ENCODE measurements at regions not wholly inside any gene's neighbourhood (a gene's known extent, or its start where the extent isn't known, plus 50 kb on each side); places are given as distances from the start of the nearest gene placed in this dataset.

- TF ChIP-seq POLR2A (IDR thresholded peaks at IDR 0.05; ENCODE audit: low read length) = no peak
- TF ChIP-seq GATA1 (IDR thresholded peaks at IDR 0.05; ENCODE audit: low read depth, low read length) = no peak
Observed at GRCh38 chr2:88355486-88355885, 97.0 kb downstream of the FOXI3 start.

Data from erythroblast (primary cell).